ENCODE measurements at regions not wholly inside any gene's neighbourhood (a gene's known extent, or its start where the extent isn't known, plus 50 kb on each side); places are given as distances from the start of the nearest gene placed in this dataset.

GRCh38 chr1:90476411-90476810 is 240.7 kb downstream of the BARHL2 start:
- no peak for DNase-seq
- ATAC-seq, result no peak
- Histone ChIP-seq H3K4me1 (no peaks in the 10 kb centered on the region), H3K9me3 (no peaks in the 10 kb centered on the region), H3K36me3 (no peaks in the 10 kb centered on the region), H3K27me3 (no peaks in the 10 kb centered on the region), H3K27ac (no peak overlapping the region), H3K4me3 (no peak overlapping the region)
- TF ChIP-seq CTCF (IDR thresholded peaks at IDR 0.05), result no peak
- intact Hi-C loops (cut with DNase I), result no loop called here

DNA sequence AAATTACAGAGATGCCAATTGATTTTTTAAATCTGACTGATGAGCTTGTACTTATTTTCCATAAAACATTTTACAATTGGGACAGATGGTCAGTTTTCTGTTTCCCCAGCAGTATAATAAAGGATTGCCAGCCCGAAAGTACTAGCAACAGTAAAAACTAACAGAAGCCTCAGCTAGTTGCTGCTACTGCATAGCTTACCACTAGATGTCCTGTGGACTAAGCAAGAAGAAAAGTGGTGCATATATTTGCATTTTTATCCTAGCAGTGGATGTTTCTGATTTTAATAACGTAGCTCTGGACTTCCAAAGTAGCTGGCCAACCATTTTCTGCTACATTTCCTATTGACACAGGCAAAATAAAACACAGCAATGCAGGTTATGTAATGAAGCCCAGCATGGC is 241.5 kb downstream of the BARHL2 start:
- no peak for TF ChIP-seq CTCF (IDR thresholded peaks at IDR 0.05)
- Histone ChIP-seq H3K9me3 (no peaks in the 10 kb centered on the region), H3K4me1 (no peaks in the 10 kb centered on the region), H3K27me3 (no peaks in the 10 kb centered on the region), H3K27ac (no peak overlapping the region), H3K36me3 (no peaks in the 10 kb centered on the region), H3K4me3 (no peak overlapping the region)
- DNase-seq (no peak), ATAC-seq (no peak)
- intact Hi-C loops (cut with DNase I), result no loop called here

DNA sequence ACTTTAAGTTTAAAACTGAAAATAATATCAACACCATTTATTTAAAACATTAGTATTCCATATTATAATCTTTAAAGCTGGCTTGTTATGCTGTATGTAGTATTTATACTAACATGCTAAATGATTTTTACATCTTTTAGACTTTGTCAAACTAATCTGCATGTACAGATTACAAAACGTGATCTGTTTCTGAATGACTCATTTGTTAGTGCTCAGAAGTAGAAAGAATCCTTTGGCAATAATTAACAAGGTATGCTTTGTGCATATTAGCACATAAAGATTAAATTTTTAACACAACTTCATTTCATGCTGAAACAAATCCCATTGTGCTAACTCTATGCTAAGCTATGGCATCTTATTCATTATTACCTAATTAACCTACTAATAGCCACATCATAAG is 242.4 kb downstream of the BARHL2 start:
- no peak for DNase-seq
- intact Hi-C loops (cut with DNase I), result no loop called here
- no peaks in the 10 kb centered on the region for H3K27me3 ChIP-seq
- H3K4me1 ChIP-seq, result no peaks in the 10 kb centered on the region
- TF ChIP-seq CTCF (IDR thresholded peaks at IDR 0.05), result no peak
- H3K4me3 ChIP-seq, result no peak overlapping the region
- no peaks in the 10 kb centered on the region for H3K36me3 ChIP-seq
- no peaks in the 10 kb centered on the region for H3K9me3 ChIP-seq
- no peak overlapping the region for H3K27ac ChIP-seq
- no peak for ATAC-seq

DNA sequence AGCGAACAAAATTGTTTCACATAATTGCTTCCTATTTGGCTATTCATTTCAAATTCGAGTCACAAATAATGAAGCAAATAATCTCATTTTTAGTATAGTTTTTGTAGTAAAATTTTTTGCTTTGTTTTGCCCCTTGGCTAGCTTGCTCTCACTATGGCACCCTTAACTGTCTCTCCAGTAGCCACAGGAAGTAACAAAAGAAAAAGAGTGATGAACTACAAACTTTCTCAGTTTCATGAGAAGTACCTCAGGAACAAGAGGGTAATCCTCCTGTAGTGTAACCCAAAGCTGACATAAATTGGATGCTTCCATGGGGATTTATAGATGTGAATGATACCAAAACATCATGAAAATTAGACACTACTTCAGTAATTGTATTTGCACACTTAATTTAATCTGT is 242.9 kb downstream of the BARHL2 start:
- TF ChIP-seq CTCF (IDR thresholded peaks at IDR 0.05), result no peak
- no peaks in the 10 kb centered on the region for H3K36me3 ChIP-seq

DNA sequence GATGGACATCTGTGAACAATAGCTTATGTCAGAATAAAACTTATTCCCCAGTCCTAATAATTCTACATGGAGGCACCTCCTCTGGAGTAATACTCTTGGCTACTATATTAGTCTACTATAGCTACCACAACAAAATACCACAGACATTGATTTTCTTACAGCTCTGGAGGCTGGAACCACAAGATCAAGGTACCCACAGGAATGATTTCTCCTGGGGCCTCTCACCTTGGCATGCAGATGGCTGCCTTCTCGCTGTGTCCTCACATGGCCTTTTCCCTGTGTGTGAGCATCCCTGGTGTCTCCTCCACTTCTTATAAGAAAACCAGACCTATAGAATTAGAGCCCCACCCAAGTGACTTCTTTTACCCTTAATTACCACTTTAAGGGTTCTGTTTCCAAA is 244.3 kb downstream of the BARHL2 start:
- TF ChIP-seq CTCF (IDR thresholded peaks at IDR 0.05), result no peak
- H3K4me1 ChIP-seq, result no peaks in the 10 kb centered on the region
- no peak for DNase-seq
- H3K27me3 ChIP-seq, result no peaks in the 10 kb centered on the region
- H3K36me3 ChIP-seq, result no peaks in the 10 kb centered on the region
- no peak overlapping the region for H3K27ac ChIP-seq
- no peak overlapping the region for H3K4me3 ChIP-seq
- intact Hi-C loops (cut with DNase I), result no loop called here
- H3K9me3 ChIP-seq, result no peaks in the 10 kb centered on the region
- no peak for ATAC-seq

More for the DNA sequence above, 242.9 kb downstream of the BARHL2 start:
- no peak for DNase-seq
- H3K4me3 ChIP-seq, result no peak overlapping the region
- H3K9me3 ChIP-seq, result no peaks in the 10 kb centered on the region
- no peak for ATAC-seq
- no peaks in the 10 kb centered on the region for H3K27me3 ChIP-seq
- no peak overlapping the region for H3K27ac ChIP-seq
- no peaks in the 10 kb centered on the region for H3K4me1 ChIP-seq
- intact Hi-C loops (cut with DNase I), result no loop called here

Data from left lung (tissue), 4 donors.